CD4-positive, alpha-beta T cell treated with Interleukin-15 for 4 hours (primary cell): ENCODE measurements at regions not wholly inside any gene's neighbourhood (a gene's known extent, or its start where the extent isn't known, plus 50 kb on each side); places are given as distances from the start of the nearest gene placed in this dataset.
"Not testable (repeated sequence)": the region's sequence is repeated elsewhere in the genome, so short reads cannot be mapped to it uniquely, and the experiment has no call there.

Source experiments
- DNase-seq: peaks from one replicate; pipeline ENCODE4 v3.0.0-alpha.2; 2020; ENCODE audit warnings: low spot score

DNA sequence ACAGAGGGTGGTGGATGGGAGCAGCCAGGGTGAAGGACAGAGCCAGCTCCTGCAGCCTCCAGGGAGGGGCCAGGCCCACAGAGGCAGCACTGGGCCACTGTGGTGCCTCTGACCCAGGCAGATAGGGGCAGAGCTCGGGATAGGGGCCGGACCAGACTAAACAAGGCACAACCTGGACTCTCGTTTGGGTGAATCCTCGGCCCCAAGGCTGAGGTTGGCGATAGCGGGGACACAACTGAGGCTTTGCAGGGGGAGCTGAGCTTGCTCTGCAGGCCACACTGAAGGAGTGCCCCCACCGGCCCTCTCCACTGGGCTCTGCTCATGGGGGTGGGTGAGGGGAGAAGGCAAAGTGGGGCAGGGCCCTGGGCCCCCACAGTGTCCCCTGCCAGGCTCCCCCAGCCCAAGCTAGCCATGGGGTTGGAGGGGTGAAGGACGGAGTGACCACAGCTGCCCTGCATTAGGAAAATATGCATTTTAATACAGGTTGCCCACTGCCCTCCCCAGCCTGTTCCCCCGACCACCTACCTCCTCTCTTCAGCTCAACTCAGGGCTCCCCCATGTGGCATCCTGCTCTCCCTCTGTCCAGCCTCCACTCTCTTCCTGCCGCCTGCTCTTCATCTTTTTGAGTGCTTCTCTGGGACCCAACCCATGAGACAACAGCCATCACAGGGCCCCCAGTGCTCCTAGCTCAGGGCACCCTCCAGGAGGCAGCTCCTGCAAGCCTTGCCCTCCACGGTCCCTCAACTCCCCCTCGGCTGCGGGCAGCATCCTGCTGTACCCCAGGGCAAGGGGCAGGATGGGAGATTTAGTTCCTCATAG lies 152.8 kb downstream of the INHBB start:
- no peak for DNase-seq

DNA sequence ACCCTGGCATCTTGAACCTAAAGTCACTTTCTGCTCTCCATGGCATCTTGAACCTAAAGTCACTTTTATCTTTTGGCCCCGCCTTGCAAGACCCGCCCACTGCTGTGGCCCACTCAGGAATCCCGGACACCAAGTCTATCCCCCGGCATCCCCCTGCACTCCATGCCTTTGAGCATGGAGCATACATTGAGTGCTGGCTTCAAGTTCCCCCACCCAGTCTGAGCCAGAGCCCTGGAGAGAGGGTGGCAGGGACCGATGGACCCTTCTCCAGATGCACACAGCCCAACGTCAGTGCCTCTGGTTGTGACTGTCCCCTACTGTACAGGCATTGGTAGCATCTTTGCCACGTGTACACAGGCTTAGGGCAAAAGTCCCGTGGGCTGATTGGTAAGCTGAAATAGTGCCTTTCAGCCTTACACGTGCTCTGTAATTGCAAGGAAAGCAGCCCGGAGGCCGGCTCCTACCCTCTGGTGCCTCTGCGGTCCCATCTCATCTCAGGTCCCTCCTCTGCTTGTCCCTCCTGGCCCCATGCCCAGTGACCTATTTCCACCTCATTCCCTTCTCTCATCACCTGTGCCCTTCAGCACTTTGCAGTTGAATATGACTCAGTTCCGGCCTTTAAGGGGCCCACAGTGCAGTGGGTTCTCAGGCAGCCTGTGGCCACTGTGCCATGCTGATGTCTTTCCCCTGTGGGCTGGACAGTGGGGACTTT lies 154.0 kb downstream of the INHBB start:
- no peak for DNase-seq

DNA sequence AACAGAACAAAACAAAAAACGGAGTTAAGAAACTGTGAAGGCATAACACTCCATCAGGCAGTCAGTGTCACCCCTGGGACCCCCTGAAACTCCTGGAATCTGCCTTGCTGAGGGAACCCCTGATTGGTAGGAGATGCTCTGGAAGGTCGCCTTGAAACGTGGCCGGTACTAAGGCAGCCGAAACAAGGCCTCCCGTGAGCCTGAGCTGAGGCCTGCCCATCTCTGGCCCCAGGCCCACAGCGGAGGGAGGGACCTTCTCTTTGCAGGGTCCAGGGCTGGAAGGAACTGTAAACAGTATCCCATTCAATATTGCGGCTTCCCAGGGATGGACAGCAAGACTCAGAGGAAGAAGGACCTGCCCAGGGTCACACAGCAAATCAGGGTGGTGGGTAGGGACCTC lies 155.7 kb downstream of the INHBB start:
- no peak for DNase-seq

DNA sequence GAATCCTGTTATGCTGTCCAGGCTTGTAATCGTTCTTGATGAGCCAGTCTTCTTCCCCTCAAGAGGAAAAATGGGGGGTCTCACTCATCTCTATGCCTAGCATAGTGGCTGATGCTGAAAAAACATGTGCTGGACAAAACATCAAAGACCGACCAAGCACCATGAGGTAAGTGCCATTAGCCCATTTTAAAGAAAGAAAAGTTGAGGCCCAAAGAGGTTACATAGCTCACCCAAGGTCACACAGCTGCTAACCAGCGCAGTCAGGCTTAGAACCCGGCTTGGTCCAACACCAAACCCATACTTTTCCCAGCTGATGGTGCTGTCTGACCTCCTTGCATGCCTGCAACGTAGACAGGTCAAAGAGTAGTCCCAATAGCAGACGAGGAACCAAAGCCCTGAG lies 156.4 kb downstream of the INHBB start:
- no peak for DNase-seq

DNA sequence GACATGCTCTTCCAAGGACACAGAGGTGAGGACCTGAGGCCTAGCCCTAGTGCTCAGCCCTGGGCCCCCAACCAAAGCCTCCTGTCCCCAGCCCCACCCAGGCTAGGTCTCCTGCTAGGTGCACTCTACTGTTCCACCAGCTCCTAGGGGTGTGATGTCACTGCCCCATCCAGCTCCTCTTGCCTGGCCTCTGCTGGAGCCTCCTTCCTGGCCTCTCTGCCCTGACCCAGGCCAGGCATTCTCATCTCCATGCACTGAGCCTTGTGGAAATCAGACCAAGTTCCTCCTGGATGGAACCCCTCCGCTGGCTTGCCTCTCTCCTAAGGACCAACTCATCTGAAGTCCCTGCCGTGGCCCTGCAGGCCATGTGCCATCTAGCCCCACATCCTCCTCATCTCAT lies 156.8 kb downstream of the INHBB start:
- DNase-seq: no peak

DNA sequence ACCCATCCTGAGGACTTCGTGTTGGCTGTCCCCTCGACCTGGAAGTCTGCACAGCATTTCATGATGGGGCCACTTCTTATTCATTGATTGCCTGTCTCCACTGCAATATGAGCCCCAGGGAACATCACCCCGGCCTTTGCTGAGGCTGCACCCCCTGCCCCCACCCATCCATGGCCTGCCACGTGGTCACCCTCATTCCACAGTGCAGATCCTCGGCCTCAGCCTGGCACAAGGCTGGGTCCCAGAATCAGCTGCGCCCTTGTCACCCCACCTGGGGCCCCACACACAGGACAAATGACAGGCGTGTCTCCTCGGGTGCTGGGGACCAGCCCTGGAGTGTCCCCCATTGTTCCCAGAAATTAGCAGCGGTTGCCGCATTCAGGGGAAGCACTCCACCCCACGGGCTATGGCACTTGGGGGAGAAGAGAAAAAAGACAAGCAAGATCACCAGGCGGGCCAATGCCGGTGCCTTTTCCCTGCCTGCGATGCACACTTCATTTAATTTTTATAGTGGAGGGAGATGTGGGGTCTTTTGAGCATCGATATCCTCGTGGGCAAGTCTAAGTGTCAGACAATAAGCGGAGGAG lies 157.4 kb downstream of the INHBB start:
- no peak for DNase-seq

GRCh38 chr2:120503793-120504571 lies 158.0 kb downstream of the INHBB start:
- no peak for DNase-seq

- DNase-seq: no peak
Observed at GRCh38 chr2:120504936-120505705, 159.2 kb downstream of the INHBB start.

GRCh38 chr2:120508567-120509041 lies 162.7 kb downstream of the INHBB start:
- DNase-seq: no peak

- no peak for DNase-seq
Observed at GRCh38 chr2:120509213-120509815, 163.4 kb downstream of the INHBB start.

DNA sequence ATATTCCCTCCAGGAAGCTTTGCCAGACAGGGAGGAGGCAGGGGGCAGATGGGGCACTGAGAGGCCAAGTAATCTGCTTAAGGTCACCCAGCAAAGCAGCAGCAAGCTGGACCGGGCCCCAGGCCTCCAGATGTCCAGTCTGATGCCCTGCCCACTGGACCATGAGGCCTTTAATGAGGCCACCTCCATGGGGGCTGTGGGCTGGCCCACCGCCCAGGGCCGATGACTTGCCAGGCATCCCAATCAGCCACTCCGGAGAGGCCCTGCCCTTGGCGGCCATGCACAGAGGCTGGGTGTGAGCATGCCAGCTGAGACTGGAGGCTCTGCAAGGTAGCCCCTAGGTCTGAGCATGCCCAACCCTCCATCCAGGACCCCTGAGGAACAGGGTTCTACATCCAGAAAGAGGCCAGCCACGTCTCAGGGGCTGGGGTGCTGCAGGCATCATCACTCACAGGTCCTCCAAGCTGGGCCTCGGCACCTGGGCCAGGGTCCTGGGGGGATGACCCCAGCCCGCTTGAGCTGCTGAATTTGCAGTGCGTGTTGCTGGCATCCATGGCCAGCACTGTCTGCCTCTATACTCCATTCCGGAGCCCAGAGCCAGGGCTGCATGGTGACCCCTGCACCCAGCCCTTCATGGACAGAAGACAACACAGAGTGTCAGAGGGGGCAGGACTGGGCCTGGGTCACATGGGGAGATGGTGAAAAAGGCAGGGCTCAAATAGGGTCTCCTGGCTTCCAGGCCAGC lies 164.2 kb downstream of the INHBB start:
- DNase-seq: no peak

DNA sequence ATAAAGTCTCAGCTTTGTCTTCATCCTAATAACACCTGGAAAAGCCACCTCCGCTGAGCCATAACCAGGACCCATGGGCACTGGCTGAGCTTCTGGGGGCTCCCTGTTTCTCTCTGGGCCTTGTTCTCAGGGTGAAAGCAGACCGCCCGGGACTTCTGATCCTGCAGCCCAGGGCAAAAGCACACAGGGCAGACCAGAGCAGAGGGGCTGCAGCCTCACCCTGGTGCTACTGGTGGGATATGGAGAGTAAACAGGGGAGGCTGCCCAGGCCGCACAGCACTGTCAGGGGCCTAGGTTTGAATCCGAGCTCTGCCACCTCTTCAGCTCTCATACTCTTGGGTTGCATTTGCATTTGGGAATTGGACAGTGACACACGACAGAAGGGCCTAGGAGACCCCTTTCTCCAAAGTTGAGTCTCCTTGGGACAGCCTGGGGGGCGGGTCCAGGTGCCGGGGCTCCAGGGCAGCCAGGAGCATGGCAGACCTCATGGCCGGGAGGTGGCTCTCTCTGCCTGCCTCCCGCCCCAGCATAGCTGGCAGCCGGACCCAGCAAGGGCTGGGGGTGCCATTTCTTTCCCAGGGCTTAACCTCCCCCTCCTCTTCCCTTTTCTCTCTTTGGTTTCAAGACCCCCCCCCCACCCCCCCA lies 164.9 kb downstream of the INHBB start:
- no peak for DNase-seq

- DNase-seq: no peak
Observed at GRCh38 chr2:120511536-120511935, 165.6 kb downstream of the INHBB start.

GRCh38 chr2:120511947-120512710 lies 166.2 kb downstream of the INHBB start:
- no peak for DNase-seq

- no peak for DNase-seq
Observed at GRCh38 chr2:120513776-120514357, 167.9 kb downstream of the INHBB start.

GRCh38 chr2:120514521-120514920 lies 168.6 kb downstream of the INHBB start:
- DNase-seq: no peak

- not testable (repeated sequence) for DNase-seq
Observed at GRCh38 chr2:120515066-120515758, 169.3 kb downstream of the INHBB start.
